ENCODE measurements at regions not wholly inside any gene's neighbourhood (a gene's known extent, or its start where the extent isn't known, plus 50 kb on each side); places are given as distances from the start of the nearest gene placed in this dataset.

GRCh38 chr2:14907014-14907612, 274.6 kb downstream of the LRATD1 start:
- DNase-seq (ENCODE audit: low spot score) = no peak
- H3K4me3 ChIP-seq (ENCODE audit: low read depth in 1 of 3, low read length in 3 of 3) = no peak overlapping the region
- no peak overlapping the region for H3K27ac ChIP-seq (ENCODE audit: low read depth in 1 of 2, low read length in 2 of 2)
- H3K9ac ChIP-seq (ENCODE audit: low read depth in 1 of 2, low read length in 2 of 2) = no peak overlapping the region
- no peaks in the 10 kb centered on the region for H3K4me1 ChIP-seq (ENCODE audit: control insufficient read depth in 4 of 4, insufficient read depth in 4 of 4, low read length in 3 of 4)
- 75% methylated on average over 8 of the region's 8 CpGs for WGBS
- TF ChIP-seq, protein P1, sequence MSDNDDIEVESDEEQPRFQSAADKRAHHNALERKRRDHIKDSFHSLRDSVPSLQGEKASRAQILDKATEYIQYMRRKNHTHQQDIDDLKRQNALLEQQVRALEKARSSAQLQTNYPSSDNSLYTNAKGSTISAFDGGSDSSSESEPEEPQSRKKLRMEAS (IDR thresholded peaks at IDR 0.05) = no peak
- H3K36me3 ChIP-seq (ENCODE audit: control insufficient read depth in 4 of 4, insufficient read depth in 3 of 4, low read depth in 1 of 4, low read length in 3 of 4) = no peaks in the 10 kb centered on the region
- no peaks in the 10 kb centered on the region for H3K27me3 ChIP-seq (ENCODE audit: control insufficient read depth in 4 of 4, insufficient read depth in 4 of 4, low read length in 3 of 4)
- no peaks in the 10 kb centered on the region for H3K9me3 ChIP-seq (ENCODE audit: control insufficient read depth in 4 of 4, low read length in 3 of 4)

- H3K36me3 ChIP-seq (ENCODE audit: control insufficient read depth in 4 of 4, insufficient read depth in 3 of 4, low read depth in 1 of 4, low read length in 3 of 4) = no peaks in the 10 kb centered on the region
- H3K27me3 ChIP-seq (ENCODE audit: control insufficient read depth in 4 of 4, insufficient read depth in 4 of 4, low read length in 3 of 4) = no peaks in the 10 kb centered on the region
- H3K9ac ChIP-seq (ENCODE audit: low read depth in 1 of 2, low read length in 2 of 2) = no peak overlapping the region
- TF ChIP-seq SP1 (IDR thresholded peaks at IDR 0.05) (no peak), CTCF (IDR thresholded peaks at IDR 0.05; ENCODE audit: low read depth, low read length, missing input control) (no peak), ATF3 (IDR thresholded peaks at IDR 0.05) (no peak), HNF4G (IDR thresholded peaks at IDR 0.05) (no peak), FOXA2 (IDR thresholded peaks at IDR 0.05) (no peak), FOXA1 (IDR thresholded peaks at IDR 0.05) (no peak), HNF4A (conservative IDR thresholded peaks at IDR 0.05) (no peak), NR2F2 (IDR thresholded peaks at IDR 0.05) (no peak), YY1 (IDR thresholded peaks at IDR 0.05) (no peak), EGR1 (IDR thresholded peaks at IDR 0.05; ENCODE audit: low read depth in 2 of 2) (no peak), RAD21 (IDR thresholded peaks at IDR 0.05) (no peak), GABPA (IDR thresholded peaks at IDR 0.05 in 1 of 2, conservative IDR thresholded peaks at IDR 0.05 in 1 of 2) (no peak)
- H3K4me1 ChIP-seq (ENCODE audit: control insufficient read depth in 4 of 4, insufficient read depth in 4 of 4, low read length in 3 of 4) = no peaks in the 10 kb centered on the region
- no peaks in the 10 kb centered on the region for H3K9me3 ChIP-seq (ENCODE audit: control insufficient read depth in 4 of 4, low read length in 3 of 4)
- no peak for DNase-seq (ENCODE audit: low spot score)
- H3K27ac ChIP-seq (ENCODE audit: low read depth in 1 of 2, low read length in 2 of 2) = no peak overlapping the region
- H3K4me3 ChIP-seq (ENCODE audit: low read depth in 1 of 3, low read length in 3 of 3) = no peak overlapping the region
- 78% methylated on average over 4 of the region's 4 CpGs for WGBS
These were observed 277.3 kb downstream of the LRATD1 start for GRCh38 chr2:14909795-14910194.

- no peak overlapping the region for H3K9ac ChIP-seq (ENCODE audit: low read depth in 1 of 2, low read length in 2 of 2)
- no peaks in the 10 kb centered on the region for H3K4me1 ChIP-seq (ENCODE audit: control insufficient read depth in 4 of 4, insufficient read depth in 4 of 4, low read length in 3 of 4)
- no peak overlapping the region for H3K4me3 ChIP-seq (ENCODE audit: low read depth in 1 of 3, low read length in 3 of 3)
- no peaks in the 10 kb centered on the region for H3K9me3 ChIP-seq (ENCODE audit: control insufficient read depth in 4 of 4, low read length in 3 of 4)
- no peaks in the 10 kb centered on the region for H3K36me3 ChIP-seq (ENCODE audit: control insufficient read depth in 4 of 4, insufficient read depth in 3 of 4, low read depth in 1 of 4, low read length in 3 of 4)
- DNase-seq (ENCODE audit: low spot score) = no peak
- H3K27me3 ChIP-seq (ENCODE audit: control insufficient read depth in 4 of 4, insufficient read depth in 4 of 4, low read length in 3 of 4) = no peaks in the 10 kb centered on the region
- WGBS = 67% methylated on average over 2 of the region's 2 CpGs
- no peak for TF ChIP-seq EGR1 (IDR thresholded peaks at IDR 0.05; ENCODE audit: low read depth in 2 of 2)
- TF ChIP-seq JUND (IDR thresholded peaks at IDR 0.05) = no peak
- TF ChIP-seq, protein P1 (IDR thresholded peaks at IDR 0.05) = no peak
- TF ChIP-seq RXRA (IDR thresholded peaks at IDR 0.05) = no peak
- no peak for TF ChIP-seq SP1 (IDR thresholded peaks at IDR 0.05)
- TF ChIP-seq HNF4G (IDR thresholded peaks at IDR 0.05) = no peak
- no peak for TF ChIP-seq TAF1 (conservative IDR thresholded peaks at IDR 0.05)
- no peak overlapping the region for H3K27ac ChIP-seq (ENCODE audit: low read depth in 1 of 2, low read length in 2 of 2)
These were observed 278.1 kb downstream of the LRATD1 start for GRCh38 chr2:14910654-14911053.

Measured in liver (tissue), 8 donors.